Left lung (tissue), 4 donors: ENCODE measurements at regions not wholly inside any gene's neighbourhood (a gene's known extent, or its start where the extent isn't known, plus 50 kb on each side); places are given as distances from the start of the nearest gene placed in this dataset.
"Not testable (repeated sequence)": the region's sequence is repeated elsewhere in the genome, so short reads cannot be mapped to it uniquely, and the experiment has no call there.

ENCODE experiments used
- ATAC-seq: fragments of 200-7000 bp; cut with Tn5 transposase; one replicate; pipeline ENCODE4 v1.9.1; 2020; ENCODE audit warnings: moderate library complexity
- DNase-seq, 4 donors: peaks; one replicate each; pipeline ENCODE4 v3.0.0-alpha.2; 2013 to 2020
- H3K27ac ChIP-seq, 2 donors: fragments of 200-600 bp; sonication (generic) in 1 of 2; one replicate each; pipeline versions ENCODE4 v1.5.0 to v1.8.0; 2020 to 2021
- H3K27me3 ChIP-seq, 2 donors: fragments of 200-600 bp; sonication (generic) in 1 of 2; one replicate each; pipeline versions ENCODE4 v1.5.0 to v1.8.0; 2020 to 2021
- H3K36me3 ChIP-seq, 2 donors: fragments of 200-600 bp; sonication (generic) in 1 of 2; one replicate each; pipeline versions ENCODE4 v1.5.0 to v1.8.0; 2020 to 2021
- H3K4me1 ChIP-seq, 2 donors: fragments of 200-600 bp; one replicate each; pipeline ENCODE4 v1.8.0; 2021
- H3K4me3 ChIP-seq, 2 donors: fragments of 200-600 bp; sonication (generic) in 1 of 2; one replicate each; pipeline versions ENCODE4 v1.5.0 to v1.8.0; 2020 to 2021; ENCODE audit warnings: mild to moderate bottlenecking in 1 of 2
- H3K9me3 ChIP-seq, 2 donors: fragments of 200-600 bp; sonication (generic) in 1 of 2; one replicate each; pipeline versions ENCODE4 v1.5.0 to v1.8.0; 2020 to 2021
- intact Hi-C, 2 donors: fragments of 100-400 bp; cut with DNase I; formaldehyde crosslinking; loops; one replicate each; pipeline versions ENCODE4 v1.11.2 to v1.14.2; 2022
- TF ChIP-seq, protein P1 (sequence below), 2 donors: fragments of 200-600 bp; sonication (generic) in 1 of 2; IDR thresholded peaks; one replicate each; pipeline versions ENCODE4 v1.5.0 to v1.8.0; 2021; ENCODE audit warnings: antibody characterized with exemption in 2 of 2
- donor health status: DM: no; HTN: yes; CAD: no.
- donor health status: DM: no; HTN: no; CAD: no.

DNA sequence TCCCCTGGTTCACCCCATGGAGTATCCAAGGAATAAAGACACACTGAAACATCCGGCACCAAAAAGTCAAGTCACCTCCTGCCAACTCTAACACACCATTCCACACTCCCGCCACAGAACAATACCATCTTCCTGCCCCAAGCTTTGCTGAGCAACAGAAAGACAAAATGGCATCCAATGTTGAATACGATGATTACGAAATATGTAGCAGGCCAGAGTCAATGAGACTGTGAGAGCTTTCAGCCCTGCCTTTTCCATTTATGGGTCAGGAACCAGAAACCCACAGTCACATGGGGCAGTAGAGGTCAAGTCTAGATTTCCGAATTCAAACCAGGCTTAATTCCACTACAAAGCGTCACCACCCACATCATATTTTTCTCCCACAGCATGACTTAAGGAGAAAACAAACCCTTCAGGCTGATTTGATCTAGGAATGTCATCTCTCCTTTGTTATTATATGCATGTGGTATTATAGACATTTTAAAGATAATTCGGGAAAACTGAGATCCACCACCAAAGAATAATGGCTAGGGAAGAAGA, 249.8 kb downstream of the SETD4 start:
- intact Hi-C loops = no loop called here
- Histone ChIP-seq H3K9me3 (no peaks in the 10 kb centered on the region), H3K4me3 (no peak overlapping the region), H3K27ac (no peak overlapping the region), H3K27me3 (no peaks in the 10 kb centered on the region), H3K4me1 (no peaks in the 10 kb centered on the region), H3K36me3 (no peaks in the 10 kb centered on the region)
- DNase-seq (no peak), ATAC-seq (no peak)
- TF ChIP-seq, protein P1, sequence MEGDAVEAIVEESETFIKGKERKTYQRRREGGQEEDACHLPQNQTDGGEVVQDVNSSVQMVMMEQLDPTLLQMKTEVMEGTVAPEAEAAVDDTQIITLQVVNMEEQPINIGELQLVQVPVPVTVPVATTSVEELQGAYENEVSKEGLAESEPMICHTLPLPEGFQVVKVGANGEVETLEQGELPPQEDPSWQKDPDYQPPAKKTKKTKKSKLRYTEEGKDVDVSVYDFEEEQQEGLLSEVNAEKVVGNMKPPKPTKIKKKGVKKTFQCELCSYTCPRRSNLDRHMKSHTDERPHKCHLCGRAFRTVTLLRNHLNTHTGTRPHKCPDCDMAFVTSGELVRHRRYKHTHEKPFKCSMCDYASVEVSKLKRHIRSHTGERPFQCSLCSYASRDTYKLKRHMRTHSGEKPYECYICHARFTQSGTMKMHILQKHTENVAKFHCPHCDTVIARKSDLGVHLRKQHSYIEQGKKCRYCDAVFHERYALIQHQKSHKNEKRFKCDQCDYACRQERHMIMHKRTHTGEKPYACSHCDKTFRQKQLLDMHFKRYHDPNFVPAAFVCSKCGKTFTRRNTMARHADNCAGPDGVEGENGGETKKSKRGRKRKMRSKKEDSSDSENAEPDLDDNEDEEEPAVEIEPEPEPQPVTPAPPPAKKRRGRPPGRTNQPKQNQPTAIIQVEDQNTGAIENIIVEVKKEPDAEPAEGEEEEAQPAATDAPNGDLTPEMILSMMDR (IDR thresholded peaks at IDR 0.05) = no peak

DNA sequence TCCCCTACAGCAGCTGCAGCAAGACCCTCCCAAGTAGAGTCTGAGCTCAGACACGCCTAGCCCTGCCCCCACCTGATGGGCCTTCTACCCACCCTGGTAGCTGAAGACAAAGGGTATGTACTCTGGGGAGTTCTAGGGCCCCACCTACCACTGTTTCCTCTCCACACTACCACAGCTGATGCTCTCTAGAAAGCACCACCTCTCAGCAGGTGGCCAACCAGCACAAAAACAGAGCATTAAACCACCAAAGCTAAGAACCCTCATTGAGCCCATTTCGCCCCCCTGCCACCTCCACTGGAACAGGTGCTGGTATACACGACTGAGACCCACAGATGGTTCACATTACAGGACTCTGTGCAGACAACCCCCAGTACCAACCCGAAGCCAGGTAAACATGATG, 258.9 kb downstream of the SETD4 start:
- no peaks in the 10 kb centered on the region for H3K27me3 ChIP-seq
- H3K27ac ChIP-seq = no peak overlapping the region
- no peaks in the 10 kb centered on the region for H3K4me1 ChIP-seq
- no peak overlapping the region for H3K4me3 ChIP-seq
- intact Hi-C loops = no loop called here
- H3K36me3 ChIP-seq = no peaks in the 10 kb centered on the region
- no peaks in the 10 kb centered on the region for H3K9me3 ChIP-seq
- ATAC-seq = no peak
- no peak for DNase-seq
- TF ChIP-seq, protein P1 (IDR thresholded peaks at IDR 0.05) = no peak

DNA sequence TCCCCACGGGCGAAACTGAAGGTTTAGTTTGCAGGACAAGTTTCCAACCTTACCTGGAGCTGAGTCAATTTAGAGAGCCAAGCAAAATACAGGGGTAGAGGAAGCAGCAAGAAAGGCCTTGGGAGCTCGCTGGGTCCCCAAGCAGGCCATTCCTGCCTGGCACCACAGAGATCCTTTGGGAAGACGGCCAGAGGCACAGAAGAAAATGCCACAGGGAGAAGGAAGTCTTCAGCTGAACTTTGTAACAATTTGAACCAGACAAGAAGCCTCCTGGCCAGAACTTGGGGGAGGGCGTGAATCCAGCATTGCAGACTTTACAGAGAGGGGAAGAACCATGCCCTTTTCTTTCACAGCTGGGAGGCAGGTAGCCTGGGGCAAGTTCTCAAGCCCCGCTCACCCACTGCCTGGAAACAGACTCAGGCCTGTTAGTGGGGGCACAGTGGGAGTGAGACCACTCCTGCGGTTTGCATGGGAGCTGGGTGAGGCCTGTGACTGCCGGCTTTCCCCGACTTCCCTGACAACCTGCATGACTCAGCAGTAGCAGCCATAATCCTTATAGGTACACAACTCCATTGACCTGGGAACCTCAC, 259.4 kb downstream of the SETD4 start:
- DNase-seq, intact Hi-C loops: not testable (repeated sequence)

DNA sequence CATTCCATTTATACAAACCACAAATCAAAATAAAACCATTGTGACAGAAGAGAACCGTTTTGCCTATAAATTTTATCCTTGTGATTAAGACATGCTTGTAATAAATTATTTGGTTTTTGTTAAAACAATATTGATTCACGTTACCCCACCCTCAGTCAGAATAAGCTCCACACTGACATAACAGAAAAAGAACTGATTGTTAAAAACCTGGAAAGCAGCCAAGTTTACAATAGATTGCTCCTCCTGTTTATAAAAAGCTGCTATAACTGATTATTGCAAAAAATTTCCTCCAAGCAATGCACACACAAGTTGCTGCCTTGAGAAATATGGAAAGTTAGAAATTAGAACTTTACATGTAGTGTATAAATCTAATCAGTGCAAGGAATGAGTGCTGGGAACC, 263.5 kb downstream of the SETD4 start:
- no peak for ATAC-seq
- no peak overlapping the region for H3K27ac ChIP-seq
- intact Hi-C loops = no loop called here

More for the DNA sequence above, 259.4 kb downstream of the SETD4 start:
- H3K27ac ChIP-seq, ATAC-seq, H3K36me3 ChIP-seq, H3K27me3 ChIP-seq, H3K4me1 ChIP-seq, H3K4me3 ChIP-seq, H3K9me3 ChIP-seq: not testable (repeated sequence)

DNA sequence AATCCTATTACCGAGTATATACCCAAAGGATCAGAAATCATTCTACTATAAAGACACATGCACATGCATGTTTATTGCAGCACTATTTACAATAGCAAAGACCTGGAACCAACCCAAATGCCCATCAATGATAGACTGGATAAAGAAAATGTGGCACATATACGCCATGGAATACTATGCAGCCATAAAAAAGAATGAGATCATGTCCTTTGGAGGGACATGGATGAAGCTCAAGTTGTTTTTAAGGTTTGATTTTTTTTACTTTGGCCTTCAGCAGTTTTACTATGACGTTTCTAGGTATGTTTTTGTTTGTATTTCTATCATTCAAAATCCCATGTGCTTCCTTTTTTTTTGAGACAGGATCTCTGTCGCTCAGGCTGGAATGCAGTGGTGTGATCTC, 265.8 kb downstream of the SETD4 start:
- H3K27me3 ChIP-seq, ATAC-seq, H3K9me3 ChIP-seq, H3K27ac ChIP-seq, intact Hi-C loops, DNase-seq, H3K36me3 ChIP-seq, H3K4me1 ChIP-seq, H3K4me3 ChIP-seq: not testable (repeated sequence)

More for the DNA sequence above, 263.5 kb downstream of the SETD4 start:
- no peaks in the 10 kb centered on the region for H3K9me3 ChIP-seq
- no peak overlapping the region for H3K4me3 ChIP-seq
- no peaks in the 10 kb centered on the region for H3K36me3 ChIP-seq
- H3K27me3 ChIP-seq = no peaks in the 10 kb centered on the region
- no peak for DNase-seq
- H3K4me1 ChIP-seq = no peaks in the 10 kb centered on the region
- TF ChIP-seq, protein P1 (IDR thresholded peaks at IDR 0.05) = no peak

DNA sequence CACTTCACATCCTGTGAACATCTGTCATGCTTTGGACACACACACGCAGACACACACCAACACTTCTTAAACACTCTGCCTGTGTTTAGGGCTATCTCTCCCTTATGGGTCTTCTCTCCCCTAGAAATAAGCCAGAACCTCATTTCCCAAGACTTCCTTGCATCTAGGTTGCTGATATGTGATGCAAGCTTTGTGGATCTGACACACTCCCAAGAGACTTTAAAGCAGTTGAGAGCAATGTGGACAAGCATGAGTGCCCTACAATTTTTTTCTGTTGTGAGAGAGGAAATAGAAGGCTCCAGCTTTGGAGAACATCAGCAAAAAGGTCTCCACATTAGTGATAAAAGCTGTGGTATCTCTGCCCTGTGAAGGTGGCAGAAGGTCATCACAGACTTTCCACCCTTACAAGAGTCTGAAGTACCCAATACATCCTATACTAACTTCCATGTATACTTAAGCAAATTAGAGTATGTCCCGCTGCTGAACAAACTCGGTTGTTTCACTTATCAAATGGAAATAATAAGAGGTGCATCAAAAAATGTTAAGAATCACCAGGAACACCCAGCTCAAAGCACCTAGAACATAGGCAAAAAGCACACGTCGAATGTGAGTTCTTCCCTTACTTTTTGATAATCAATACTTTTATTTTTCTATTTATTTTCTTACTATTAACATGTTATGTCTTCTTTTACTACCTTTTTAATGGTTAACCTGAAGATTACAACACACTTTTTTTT, 267.6 kb downstream of the SETD4 start:
- Histone ChIP-seq H3K27me3 (no peaks in the 10 kb centered on the region), H3K36me3 (no peaks in the 10 kb centered on the region), H3K4me1 (no peaks in the 10 kb centered on the region), H3K4me3 (no peak overlapping the region), H3K27ac (no peak overlapping the region), H3K9me3 (no peaks in the 10 kb centered on the region)
- ATAC-seq (no peak), DNase-seq (no peak)
- intact Hi-C loops = no loop called here
- TF ChIP-seq, protein P1 (IDR thresholded peaks at IDR 0.05) = no peak
